IMR-90 (cell line): ENCODE measurements at regions not wholly inside any gene's neighbourhood (a gene's known extent, or its start where the extent isn't known, plus 50 kb on each side); places are given as distances from the start of the nearest gene placed in this dataset.

Source experiments
- BHLHE40 ChIP-seq: fragments of 150-350 bp; IDR thresholded peaks from 2 replicates; pipeline ENCODE4 v1.6.1; 2016; ENCODE audit warnings: mild to moderate bottlenecking, low read depth, low read length
- CEBPB ChIP-seq: IDR thresholded peaks from 2 replicates; pipeline ENCODE4 v1.6.1; 2012; ENCODE audit warnings: low read depth, low read length, improper control_type of control experiment
- CTCF ChIP-seq: conservative IDR thresholded peaks from 2 replicates; pipeline ENCODE4 v1.5.1; 2012; ENCODE audit warnings: mild to moderate bottlenecking, low read depth, low read length, improper control_type of control experiment
- POLR2A ChIP-seq: IDR thresholded peaks from 2 replicates; pipeline ENCODE4 v1.6.1; 2012; ENCODE audit warnings: mild to moderate bottlenecking, low read depth, low read length
- RAD21 ChIP-seq: IDR thresholded peaks from 2 replicates; pipeline ENCODE4 v1.6.1; 2012; ENCODE audit warnings: low read length, improper control_type of control experiment
- RCOR1 ChIP-seq: IDR thresholded peaks from 2 replicates; pipeline ENCODE4 v1.6.1; 2012; ENCODE audit warnings: mild to moderate bottlenecking, low read length, improper control_type of control experiment; ENCODE audit not compliant: insufficient replicate concordance
- RFX5 ChIP-seq: IDR thresholded peaks from 2 replicates; pipeline ENCODE4 v1.8.0; 2012; ENCODE audit warnings: low read depth, mild to moderate bottlenecking, low read length, moderate library complexity
- TF ChIP-seq, protein P1 (sequence below): fragments of 150-350 bp; IDR thresholded peaks from 2 replicates; pipeline ENCODE4 v1.6.1; 2016; ENCODE audit warnings: low read depth, mild to moderate bottlenecking, low read length, moderate library complexity, borderline replicate concordance
- TF ChIP-seq, protein P2 (sequence below): fragments of 150-350 bp; IDR thresholded peaks from 2 replicates; pipeline ENCODE4 v1.6.1; 2017; ENCODE audit warnings: mild to moderate bottlenecking, antibody characterized with exemption, low read length, low read depth

DNA sequence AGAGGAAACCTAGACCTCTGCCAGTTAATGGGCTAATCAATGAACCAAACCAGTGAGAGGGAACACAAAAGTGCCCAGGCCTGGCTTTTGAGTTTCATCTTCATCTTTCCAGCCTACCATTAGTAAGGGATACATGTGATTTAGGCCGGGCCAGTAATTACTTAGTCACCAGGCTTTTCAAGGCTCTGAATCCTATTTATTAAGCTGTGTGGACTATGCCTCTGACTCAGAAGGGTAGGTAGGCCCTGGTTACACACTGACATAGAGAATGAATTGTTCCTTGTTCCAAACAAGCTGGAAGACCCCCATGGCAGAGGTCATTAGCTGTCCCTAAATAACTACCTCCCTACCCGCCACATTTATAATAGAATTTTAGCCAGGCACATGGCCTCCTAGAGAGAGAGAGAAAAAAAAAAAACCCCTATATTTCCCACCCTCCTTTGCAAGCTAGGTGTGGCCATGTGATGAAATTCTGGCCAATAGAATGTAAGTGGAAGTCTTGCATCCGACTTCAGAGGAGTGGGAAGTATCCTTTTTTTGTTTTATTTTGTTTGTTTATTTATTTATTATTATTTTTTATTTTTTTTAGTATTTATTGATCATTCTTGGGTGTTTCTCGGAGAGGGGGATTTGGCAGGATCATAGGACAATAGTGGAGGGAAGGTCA, 112.3 kb upstream of the BCOR start:
- TF ChIP-seq CTCF (no peak), RFX5 (no peak), RAD21 (no peak), POLR2A (no peak), CEBPB (no peak), BHLHE40 (no peak), RCOR1 (no peak)
- TF ChIP-seq, protein P1, sequence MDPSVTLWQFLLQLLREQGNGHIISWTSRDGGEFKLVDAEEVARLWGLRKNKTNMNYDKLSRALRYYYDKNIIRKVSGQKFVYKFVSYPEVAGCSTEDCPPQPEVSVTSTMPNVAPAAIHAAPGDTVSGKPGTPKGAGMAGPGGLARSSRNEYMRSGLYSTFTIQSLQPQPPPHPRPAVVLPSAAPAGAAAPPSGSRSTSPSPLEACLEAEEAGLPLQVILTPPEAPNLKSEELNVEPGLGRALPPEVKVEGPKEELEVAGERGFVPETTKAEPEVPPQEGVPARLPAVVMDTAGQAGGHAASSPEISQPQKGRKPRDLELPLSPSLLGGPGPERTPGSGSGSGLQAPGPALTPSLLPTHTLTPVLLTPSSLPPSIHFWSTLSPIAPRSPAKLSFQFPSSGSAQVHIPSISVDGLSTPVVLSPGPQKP, result no peak
- TF ChIP-seq, protein P2, sequence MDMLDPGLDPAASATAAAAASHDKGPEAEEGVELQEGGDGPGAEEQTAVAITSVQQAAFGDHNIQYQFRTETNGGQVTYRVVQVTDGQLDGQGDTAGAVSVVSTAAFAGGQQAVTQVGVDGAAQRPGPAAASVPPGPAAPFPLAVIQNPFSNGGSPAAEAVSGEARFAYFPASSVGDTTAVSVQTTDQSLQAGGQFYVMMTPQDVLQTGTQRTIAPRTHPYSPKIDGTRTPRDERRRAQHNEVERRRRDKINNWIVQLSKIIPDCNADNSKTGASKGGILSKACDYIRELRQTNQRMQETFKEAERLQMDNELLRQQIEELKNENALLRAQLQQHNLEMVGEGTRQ, result no peak
